HG03064 (cell line): ENCODE measurements at regions not wholly inside any gene's neighbourhood (a gene's known extent, or its start where the extent isn't known, plus 50 kb on each side); places are given as distances from the start of the nearest gene placed in this dataset.
"Not testable (repeated sequence)": the region's sequence is repeated elsewhere in the genome, so short reads cannot be mapped to it uniquely, and the experiment has no call there.

ENCODE experiments used
- ATAC-seq: cut with Tn5 transposase; IDR thresholded peaks from one replicate; pipeline ENCODE4 v1.9.1; 2021; ENCODE audit warnings: low read depth; ENCODE audit not compliant: unreplicated experiment

- no peak for ATAC-seq
These were observed 407.1 kb upstream of the KCNMB2 start for GRCh38 chr3:178129109-178129508.

- no peak for ATAC-seq
These were observed 404.4 kb upstream of the KCNMB2 start for GRCh38 chr3:178131801-178132200.

GRCh38 chr3:178137206-178137605 lies 399.0 kb upstream of the KCNMB2 start:
- no peak for ATAC-seq

GRCh38 chr3:178137831-178138230 lies 398.4 kb upstream of the KCNMB2 start:
- ATAC-seq, result no peak

GRCh38 chr3:178139116-178139515 lies 397.1 kb upstream of the KCNMB2 start:
- ATAC-seq, result no peak

GRCh38 chr3:178140531-178141304 lies 395.5 kb upstream of the KCNMB2 start:
- ATAC-seq, result no peak

- not testable (repeated sequence) for ATAC-seq
These were observed 394.9 kb upstream of the KCNMB2 start for GRCh38 chr3:178141305-178141684.

GRCh38 chr3:178146406-178146831 lies 389.8 kb upstream of the KCNMB2 start:
- ATAC-seq, result no peak

GRCh38 chr3:178147001-178147400 lies 389.2 kb upstream of the KCNMB2 start:
- no peak for ATAC-seq

- no peak for ATAC-seq
These were observed 384.0 kb upstream of the KCNMB2 start for GRCh38 chr3:178152031-178152806.

GRCh38 chr3:178152988-178153387 lies 383.2 kb upstream of the KCNMB2 start:
- no peak for ATAC-seq

GRCh38 chr3:178155521-178155920 lies 380.7 kb upstream of the KCNMB2 start:
- ATAC-seq, result no peak

- no peak for ATAC-seq
These were observed 379.9 kb upstream of the KCNMB2 start for GRCh38 chr3:178156301-178156700.

GRCh38 chr3:178159691-178160220 lies 376.5 kb upstream of the KCNMB2 start:
- no peak for ATAC-seq

GRCh38 chr3:178169421-178169820 lies 366.8 kb upstream of the KCNMB2 start:
- no peak for ATAC-seq

- no peak for ATAC-seq
These were observed 365.3 kb upstream of the KCNMB2 start for GRCh38 chr3:178170698-178171535.

GRCh38 chr3:178172121-178172520 lies 364.1 kb upstream of the KCNMB2 start:
- no peak for ATAC-seq

- no peak for ATAC-seq
These were observed 361.9 kb upstream of the KCNMB2 start for GRCh38 chr3:178174201-178174915.

GRCh38 chr3:178181088-178181487 lies 355.1 kb upstream of the KCNMB2 start:
- ATAC-seq, result no peak

GRCh38 chr3:178181784-178182183 lies 354.5 kb upstream of the KCNMB2 start:
- no peak for ATAC-seq
